ENCODE measurements at regions not wholly inside any gene's neighbourhood (a gene's known extent, or its start where the extent isn't known, plus 50 kb on each side); places are given as distances from the start of the nearest gene placed in this dataset.
"Not testable (repeated sequence)": the region's sequence is repeated elsewhere in the genome, so short reads cannot be mapped to it uniquely, and the experiment has no call there.

DNA sequence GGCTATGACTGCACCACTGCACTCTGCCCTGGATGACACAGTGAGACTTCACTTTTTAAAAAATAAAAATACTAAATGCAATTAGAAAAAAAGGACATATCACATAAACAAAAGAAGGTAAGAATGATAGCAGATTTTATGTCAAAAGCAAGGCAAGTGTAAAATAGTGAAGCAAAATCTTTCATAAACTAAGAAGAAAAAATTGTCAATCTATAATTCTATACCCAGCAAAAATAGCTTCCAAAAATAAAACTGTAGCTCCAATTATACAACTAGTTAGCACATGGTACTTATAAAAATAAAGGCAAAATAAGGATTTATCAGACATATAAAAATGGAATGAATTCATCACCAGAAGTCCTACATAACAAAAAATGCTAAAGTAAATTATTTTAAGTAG, 85.4 kb upstream of the SVIL start:
- intact Hi-C loops (cut with DNase I) = no loop called here
- ATAC-seq = no peak
- DNase-seq (ENCODE audit: low spot score) = no peak

DNA sequence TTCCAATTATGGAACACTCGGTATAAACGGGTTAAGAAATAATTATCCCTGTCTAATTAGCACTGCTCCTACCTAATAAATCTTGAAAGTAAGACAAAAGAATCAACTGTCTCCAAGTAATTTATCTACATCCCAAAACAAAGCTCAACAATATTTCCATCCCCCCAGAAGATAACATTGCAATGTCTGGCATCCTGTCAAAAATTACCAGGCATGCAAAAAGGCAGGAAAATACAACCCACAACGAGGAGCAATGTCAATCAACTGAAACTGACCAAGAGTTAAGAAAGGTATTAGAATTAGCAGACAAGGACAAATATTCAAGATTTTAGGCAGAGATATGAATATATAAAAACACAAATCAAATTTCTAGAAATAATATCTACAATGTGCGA, 84.5 kb upstream of the SVIL start:
- intact Hi-C loops (cut with DNase I) = no loop called here

GRCh38 chr10:29715296-29715695, 80.5 kb upstream of the SVIL start:
- no peak for DNase-seq (ENCODE audit: low spot score)
- intact Hi-C loops (cut with DNase I) = no loop called here
- no peak for ATAC-seq

More for the DNA sequence above, 84.5 kb upstream of the SVIL start:
- ATAC-seq (no peak), DNase-seq (ENCODE audit: low spot score) (no peak)

- ATAC-seq (no peak), DNase-seq (ENCODE audit: low spot score) (no peak)
Observed at GRCh38 chr10:29714096-29714874, 79.5 kb upstream of the SVIL start.

GRCh38 chr10:29713450-29713849, 78.7 kb upstream of the SVIL start:
- ATAC-seq = no peak
- no peak for DNase-seq (ENCODE audit: low spot score)
- intact Hi-C loops (cut with DNase I) = no loop called here

More at GRCh38 chr10:29714096-29714874, 79.5 kb upstream of the SVIL start:
- intact Hi-C loops (cut with DNase I) = no loop called here

DNA sequence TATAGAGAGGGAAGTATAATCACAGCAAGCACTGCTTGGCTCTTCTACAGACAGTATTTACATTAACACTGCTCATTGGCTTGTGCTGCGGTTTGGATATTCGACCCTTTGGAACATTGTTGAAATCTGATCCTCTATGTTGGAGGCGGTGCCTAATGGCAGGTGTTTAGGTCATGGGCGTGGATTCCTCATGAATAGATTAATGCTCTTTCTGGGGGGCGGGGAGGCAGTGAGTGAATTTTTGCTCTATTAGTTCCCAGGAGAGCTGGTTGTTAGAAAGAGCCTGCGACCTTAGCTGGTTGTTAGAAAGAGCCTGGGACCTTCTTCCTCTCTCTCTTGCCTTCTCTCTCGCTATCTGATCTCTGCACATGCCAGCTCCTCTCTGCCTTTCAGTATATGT, 77.3 kb upstream of the SVIL start:
- DNase-seq (ENCODE audit: low spot score) (no peak), ATAC-seq (no peak)
- intact Hi-C loops (cut with DNase I) = no loop called here

DNA sequence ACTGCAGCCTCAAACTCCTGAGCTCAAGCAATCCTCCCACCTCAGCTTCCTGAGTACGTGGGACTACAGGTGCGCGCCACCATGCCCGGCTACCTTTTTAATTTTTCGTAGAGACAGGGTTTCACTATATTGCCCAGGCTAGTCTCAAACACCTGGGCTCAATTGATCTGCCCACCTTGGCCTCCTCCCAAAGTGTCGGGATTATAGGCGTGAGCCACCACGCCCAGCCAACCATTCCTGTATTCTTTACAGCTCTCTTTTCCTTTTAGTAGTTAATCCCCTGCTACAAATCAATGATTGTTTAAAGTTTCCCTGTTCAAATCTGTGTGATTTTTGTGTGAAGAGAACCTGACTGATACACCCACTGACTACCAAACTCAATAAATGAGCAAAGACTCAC, 75.4 kb upstream of the SVIL start:
- DNase-seq (ENCODE audit: low spot score) = no peak
- intact Hi-C loops (cut with DNase I) = no loop called here
- ATAC-seq = no peak

GRCh38 chr10:29709484-29710002, 74.8 kb upstream of the SVIL start:
- DNase-seq (ENCODE audit: low spot score) (no peak), ATAC-seq (no peak)
- intact Hi-C loops (cut with DNase I) = no loop called here

GRCh38 chr10:29703271-29703670, 68.5 kb upstream of the SVIL start:
- intact Hi-C loops (cut with DNase I) = no loop called here
- ATAC-seq (peak; percentile 45), DNase-seq (ENCODE audit: low spot score) (no peak)

GRCh38 chr10:29702273-29703164, 67.7 kb upstream of the SVIL start:
- DNase-seq (ENCODE audit: low spot score) (no peak), ATAC-seq (peak; percentile 78)
- intact Hi-C loops (cut with DNase I) = no loop called here

GRCh38 chr10:29701306-29701705, 66.5 kb upstream of the SVIL start:
- intact Hi-C loops (cut with DNase I) = no loop called here
- DNase-seq (ENCODE audit: low spot score) (no peak), ATAC-seq (no peak)

- DNase-seq (ENCODE audit: low spot score) (no peak), ATAC-seq (no peak)
- intact Hi-C loops (cut with DNase I) = no loop called here
Observed at GRCh38 chr10:29699621-29700020, 64.8 kb upstream of the SVIL start.

DNA sequence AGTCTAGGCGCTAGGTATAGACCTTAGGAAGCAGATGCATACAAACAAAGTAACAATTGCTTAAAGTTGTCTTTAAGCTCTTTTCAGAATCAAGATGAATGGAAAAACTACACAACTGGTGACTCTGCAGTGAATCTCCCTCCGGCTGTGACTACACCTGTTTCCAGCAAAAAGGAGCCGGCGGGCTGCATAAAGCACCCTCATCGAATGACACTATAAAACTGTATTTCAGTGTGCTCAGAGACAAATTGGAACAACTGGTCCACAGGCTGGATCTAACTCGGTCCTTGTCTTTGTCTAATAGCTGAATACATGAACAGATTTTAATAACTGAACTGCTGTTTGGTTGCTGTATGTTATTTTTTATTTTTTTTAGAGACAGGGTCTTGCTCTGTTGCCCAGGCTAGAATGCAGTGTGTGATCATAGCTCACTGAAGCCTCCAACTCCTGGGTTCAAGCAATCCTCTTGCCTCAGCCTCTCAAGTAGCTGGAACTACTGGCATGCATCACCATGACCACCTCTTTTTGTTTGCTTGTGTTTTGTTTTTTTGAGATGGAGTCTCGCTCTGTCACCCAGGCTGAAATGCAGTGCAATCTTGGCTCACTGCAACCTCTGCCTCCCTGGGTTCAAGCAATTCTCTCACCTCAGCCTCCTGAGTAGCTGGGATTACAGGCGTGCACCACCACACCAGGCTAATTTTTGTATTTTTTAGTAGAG, 64.2 kb upstream of the SVIL start:
- ATAC-seq (no peak), DNase-seq (ENCODE audit: low spot score) (no peak)
- intact Hi-C loops (cut with DNase I) = no loop called here

GRCh38 chr10:29696581-29696980, 61.8 kb upstream of the SVIL start:
- intact Hi-C loops (cut with DNase I); ATAC-seq; DNase-seq (ENCODE audit: low spot score): not testable (repeated sequence)

DNA sequence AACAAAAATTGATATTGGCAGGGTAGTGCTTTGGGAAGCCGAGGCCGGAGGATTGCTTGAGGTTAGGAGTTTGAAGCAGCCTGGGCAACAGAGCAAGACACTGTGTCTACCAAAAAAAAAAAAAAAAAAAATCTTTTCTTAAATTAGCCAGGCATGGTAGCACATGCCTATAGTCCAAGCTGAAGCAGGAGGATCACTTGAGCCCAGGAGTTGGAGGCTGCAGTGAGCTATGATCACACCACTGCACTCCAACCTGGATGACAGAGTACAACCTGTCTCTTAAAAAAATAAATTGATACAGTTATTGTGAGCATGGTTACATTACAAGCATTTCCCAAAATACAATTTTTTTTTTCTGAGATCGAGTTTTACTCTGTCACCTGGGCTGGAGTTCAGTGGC, 59.4 kb upstream of the SVIL start:
- no peak for DNase-seq (ENCODE audit: low spot score)
- ATAC-seq = no peak
- intact Hi-C loops (cut with DNase I) = no loop called here

DNA sequence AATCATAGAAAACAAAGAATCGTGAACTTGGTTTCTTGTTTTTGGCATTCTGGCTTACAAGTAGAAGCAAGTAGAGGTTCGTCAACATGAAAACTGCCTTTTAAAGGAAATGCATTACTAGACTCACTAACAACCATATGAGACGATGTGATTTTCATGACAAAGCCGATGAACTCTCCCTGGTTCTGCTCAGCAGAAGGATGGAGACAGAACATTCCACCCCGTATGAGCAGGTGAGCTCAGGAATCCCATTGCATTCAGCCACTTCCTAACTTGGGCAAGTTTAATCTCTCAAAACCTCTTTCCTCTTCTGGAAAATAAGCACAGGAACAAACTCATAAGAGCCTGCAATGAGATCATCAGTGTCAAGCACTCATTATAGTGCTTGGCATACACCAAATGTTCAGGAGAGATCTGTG, 57.4 kb upstream of the SVIL start:
- no peak for DNase-seq (ENCODE audit: low spot score)
- peak; percentile 53 for ATAC-seq

DNA sequence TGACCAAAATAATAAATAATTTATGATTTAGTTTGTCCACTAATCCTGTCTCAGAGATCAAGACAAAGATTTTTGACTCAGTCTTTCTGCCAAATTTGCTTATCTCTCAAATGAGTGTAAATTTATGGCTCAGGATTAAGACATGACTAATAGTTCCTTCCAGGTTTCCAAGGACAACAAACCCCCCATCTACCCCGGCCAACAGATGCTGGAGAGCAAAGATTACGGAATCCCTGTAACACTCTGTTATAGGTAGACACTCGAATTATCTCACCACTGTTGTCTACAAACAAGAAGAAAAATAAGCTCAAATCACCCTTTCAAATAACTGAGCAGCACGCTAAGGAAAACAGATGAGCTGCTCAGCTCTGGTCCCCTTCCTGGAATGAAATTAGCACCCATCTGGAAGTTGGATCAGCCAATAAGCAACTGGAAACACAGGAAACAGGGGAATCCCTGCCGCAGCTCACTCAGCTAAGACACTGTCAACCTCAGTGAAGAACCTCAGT, 56.8 kb upstream of the SVIL start:
- ATAC-seq (peak; percentile 82), DNase-seq (ENCODE audit: low spot score) (no peak)
- intact Hi-C loops (cut with DNase I) = no loop called here

More for the DNA sequence above, 57.4 kb upstream of the SVIL start:
- intact Hi-C loops (cut with DNase I) = no loop called here

- ATAC-seq = no peak
Observed at GRCh38 chr10:29689001-29689400, 54.2 kb upstream of the SVIL start.

DNA sequence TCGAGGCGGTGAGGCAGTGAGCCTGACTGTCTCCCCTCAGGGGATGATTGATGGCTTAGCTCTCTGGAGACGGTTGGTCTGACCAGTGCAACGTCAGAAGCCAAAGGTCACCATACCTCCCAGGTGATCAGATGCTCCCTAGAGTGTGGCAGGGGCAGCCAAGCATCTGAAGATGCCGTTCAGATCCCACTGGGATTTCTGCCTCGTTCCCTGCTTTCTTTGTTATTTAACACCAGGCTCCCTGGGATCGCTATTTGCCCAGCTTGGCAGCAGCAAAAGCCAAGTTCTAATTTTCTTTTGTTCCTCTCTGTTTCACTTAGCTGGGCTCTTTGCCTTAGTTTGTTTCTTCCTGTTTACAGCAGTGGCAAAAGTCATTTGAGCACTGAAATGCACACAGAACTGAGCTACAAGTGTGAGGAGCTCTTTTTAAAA, 53.5 kb upstream of the SVIL start:
- intact Hi-C loops (cut with DNase I) = no loop called here
- no peak for DNase-seq (ENCODE audit: low spot score)
- no peak for ATAC-seq

More at GRCh38 chr10:29689001-29689400, 54.2 kb upstream of the SVIL start:
- intact Hi-C loops (cut with DNase I) = no loop called here
- no peak for DNase-seq (ENCODE audit: low spot score)
